Osteoblast (primary cell): ENCODE measurements at regions not wholly inside any gene's neighbourhood (a gene's known extent, or its start where the extent isn't known, plus 50 kb on each side); places are given as distances from the start of the nearest gene placed in this dataset.
A peak's percentile ranks its signal among the peaks of the same experiment; 100 is the strongest.

Experiments
- DNase-seq: peaks from one replicate; pipeline ENCODE4 v3.0.0; 2011; ENCODE audit warnings: low spot score, mixed read lengths; ENCODE audit not compliant: insufficient read length; ENCODE audit errors: missing footprints
- H2AFZ ChIP-seq: 2 replicates; pipeline ENCODE4 v1.6.0; 2011; ENCODE audit warnings: mild to moderate bottlenecking, low read length
- H3K27ac ChIP-seq: 2 replicates; pipeline ENCODE4 v1.5.1; 2011; ENCODE audit warnings: mild to moderate bottlenecking, low read depth, low read length, moderate library complexity
- H3K27me3 ChIP-seq: 2 replicates; pipeline ENCODE4 v1.6.0; 2012; ENCODE audit warnings: mild to moderate bottlenecking, control low read depth, inconsistent platforms, low read length, moderate library complexity; ENCODE audit not compliant: insufficient read depth
- H3K36me3 ChIP-seq: 2 replicates; pipeline ENCODE4 v1.5.1; 2011; ENCODE audit warnings: mild to moderate bottlenecking, low read length, control low read depth, moderate library complexity; ENCODE audit not compliant: insufficient read depth
- H3K4me1 ChIP-seq: 2 replicates; pipeline ENCODE4 v1.5.1; 2011; ENCODE audit warnings: mild to moderate bottlenecking, low read length, control low read depth, moderate library complexity; ENCODE audit not compliant: insufficient read depth
- H3K4me2 ChIP-seq: 2 replicates; pipeline ENCODE4 v1.6.0; 2011; ENCODE audit warnings: mild to moderate bottlenecking, low read length; ENCODE audit not compliant: insufficient read depth
- H3K4me3 ChIP-seq: fragments of 200-600 bp; sonication (generic); 3 replicates; pipeline ENCODE4 v1.5.1; 2012; ENCODE audit warnings: mild to moderate bottlenecking, low read length, inconsistent platforms; ENCODE audit not compliant: insufficient read depth
- H3K79me2 ChIP-seq: 2 replicates; pipeline ENCODE4 v1.6.0; 2012; ENCODE audit warnings: mild to moderate bottlenecking, low read length, control low read depth, inconsistent platforms; ENCODE audit not compliant: insufficient read depth
- H3K9me3 ChIP-seq: 2 replicates; pipeline ENCODE4 v1.5.1; 2011; ENCODE audit warnings: low read depth, low read length, control low read depth
- H4K20me1 ChIP-seq: 2 replicates; pipeline ENCODE4 v1.6.0; 2012; ENCODE audit warnings: mild to moderate bottlenecking, low read length, control low read depth; ENCODE audit not compliant: insufficient read depth
- CTCF ChIP-seq: IDR thresholded peaks from 2 replicates; pipeline ENCODE4 v1.5.1; 2011; ENCODE audit warnings: mild to moderate bottlenecking, low read depth, low read length, moderate library complexity; ENCODE audit errors: extremely low read depth

- Histone ChIP-seq H4K20me1 (no peaks in the 10 kb centered on the region), H3K27me3 (no peaks in the 10 kb centered on the region), H3K4me2 (no peak overlapping the region), H3K9me3 (no peaks in the 10 kb centered on the region), H3K36me3 (no peaks in the 10 kb centered on the region), H2AFZ (no peak overlapping the region), H3K79me2 (no peaks in the 10 kb centered on the region), H3K4me3 (no peak overlapping the region), H3K4me1 (no peaks in the 10 kb centered on the region), H3K27ac (no peak overlapping the region)
- TF ChIP-seq CTCF = no peak
- DNase-seq = peak; percentile 47
Measured at GRCh38 chr21:35831230-35831629, 229.1 kb downstream of the SETD4 start.

- H3K79me2 ChIP-seq = no peaks in the 10 kb centered on the region
- no peaks in the 10 kb centered on the region for H3K36me3 ChIP-seq
- no peak overlapping the region for H3K27ac ChIP-seq
- no peak for DNase-seq
- no peaks in the 10 kb centered on the region for H3K27me3 ChIP-seq
- H2AFZ ChIP-seq = no peak overlapping the region
- no peak overlapping the region for H3K4me3 ChIP-seq
- H3K4me1 ChIP-seq = no peaks in the 10 kb centered on the region
- TF ChIP-seq CTCF = no peak
- no peak overlapping the region for H3K4me2 ChIP-seq
- no peaks in the 10 kb centered on the region for H4K20me1 ChIP-seq
- no peaks in the 10 kb centered on the region for H3K9me3 ChIP-seq
Measured at GRCh38 chr21:35829067-35829466, 231.3 kb downstream of the SETD4 start.

GRCh38 chr21:35828161-35828560, 232.2 kb downstream of the SETD4 start:
- no peak overlapping the region for H3K4me2 ChIP-seq
- H3K27ac ChIP-seq = no peak overlapping the region
- no peaks in the 10 kb centered on the region for H4K20me1 ChIP-seq
- DNase-seq = no peak
- H3K4me1 ChIP-seq = no peaks in the 10 kb centered on the region
- H3K4me3 ChIP-seq = no peak overlapping the region
- H2AFZ ChIP-seq = no peak overlapping the region
- H3K36me3 ChIP-seq = no peaks in the 10 kb centered on the region
- H3K9me3 ChIP-seq = no peaks in the 10 kb centered on the region
- no peak for TF ChIP-seq CTCF
- H3K79me2 ChIP-seq = no peaks in the 10 kb centered on the region
- no peaks in the 10 kb centered on the region for H3K27me3 ChIP-seq

- Histone ChIP-seq H3K27ac (no peak overlapping the region), H3K9me3 (no peaks in the 10 kb centered on the region)
Measured at GRCh38 chr21:35827004-35827403, 233.3 kb downstream of the SETD4 start.

More at GRCh38 chr21:35827004-35827403, 233.3 kb downstream of the SETD4 start:
- Histone ChIP-seq H3K4me3 (no peak overlapping the region), H3K36me3 (no peaks in the 10 kb centered on the region), H2AFZ (no peak overlapping the region), H3K27me3 (no peaks in the 10 kb centered on the region), H3K4me1 (no peaks in the 10 kb centered on the region), H4K20me1 (no peaks in the 10 kb centered on the region), H3K79me2 (no peaks in the 10 kb centered on the region), H3K4me2 (no peak overlapping the region)
- no peak for DNase-seq
- TF ChIP-seq CTCF = no peak
